ENCODE measurements at regions not wholly inside any gene's neighbourhood (a gene's known extent, or its start where the extent isn't known, plus 50 kb on each side); places are given as distances from the start of the nearest gene placed in this dataset.

DNA sequence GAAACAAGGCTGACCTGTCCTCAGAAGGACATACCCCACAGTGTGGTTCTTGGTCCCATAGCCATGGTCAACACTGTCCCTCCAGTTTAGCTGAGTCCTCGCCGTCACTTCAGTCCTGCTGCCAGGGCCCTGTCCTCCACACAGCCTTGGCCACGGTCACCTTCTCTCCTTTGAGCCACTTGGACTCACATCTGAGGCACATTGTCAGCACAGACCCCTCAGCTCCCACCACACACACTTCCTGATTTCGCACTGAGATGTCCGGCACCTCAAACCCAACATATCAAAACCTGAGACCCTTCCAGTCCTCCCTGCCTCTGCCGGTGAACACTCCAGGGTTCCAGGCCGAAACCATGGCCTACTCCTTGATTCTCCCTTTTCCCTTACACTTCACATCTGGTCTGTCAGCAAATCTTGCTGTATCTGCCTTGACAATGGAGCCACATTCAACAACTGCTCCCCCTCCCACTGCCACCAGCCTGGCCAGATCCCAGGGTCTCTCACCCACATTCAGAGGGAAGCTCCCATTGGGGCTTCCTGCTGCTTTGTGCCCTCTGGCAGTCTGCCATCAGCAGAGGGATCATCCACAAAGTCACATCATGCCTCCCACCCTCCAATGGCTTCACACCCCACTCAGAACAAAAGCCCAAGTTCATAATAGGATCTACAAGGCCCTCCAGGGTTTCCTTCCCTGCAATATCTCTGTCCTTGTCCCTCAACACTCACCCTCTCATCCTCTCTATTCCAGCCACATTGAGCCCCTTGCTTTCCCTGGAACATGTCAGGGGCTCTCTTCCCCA, 219.6 kb upstream of the SHH start:
- H3K4me1 ChIP-seq (ENCODE audit: control insufficient read depth, low read length) = peaks cover 7% of the 10 kb centered on the region; the same call in 1 of the 2 replicates
- TF ChIP-seq CTCF (IDR thresholded peaks at IDR 0.05; ENCODE audit: low read depth, low read length, poor library complexity, severe bottlenecking) (no peak), EZH2phosphoT487 (IDR thresholded peaks at IDR 0.05; ENCODE audit: borderline replicate concordance, low read length) (no peak)
- H3K27ac ChIP-seq (ENCODE audit: low read depth, low read length) = no peak overlapping the region
- H3K4me2 ChIP-seq (ENCODE audit: low read length) = no peak overlapping the region
- H3K27me3 ChIP-seq (ENCODE audit: control insufficient read depth, low read length) = peaks cover 4% of the 10 kb centered on the region; the same call in 1 of the 2 replicates
- H3K36me3 ChIP-seq (ENCODE audit: control insufficient read depth, low read length) = no peaks in the 10 kb centered on the region
- H3K9me3 ChIP-seq (ENCODE audit: control insufficient read depth, insufficient read depth, low read length) = peaks cover 7% of the 10 kb centered on the region
- no peaks in the 10 kb centered on the region for H3F3A ChIP-seq (ENCODE audit: control insufficient read depth, insufficient read depth)
- no peak overlapping the region for H3K4me3 ChIP-seq (ENCODE audit: low read length)
- no peaks in the 10 kb centered on the region for H3K79me2 ChIP-seq (ENCODE audit: control insufficient read depth, low read length)
- no peaks in the 10 kb centered on the region for H4K20me1 ChIP-seq (ENCODE audit: control insufficient read depth, insufficient read depth, low read depth, low read length)
- no peaks in the 10 kb centered on the region for H3K9me2 ChIP-seq (replicated peaks; ENCODE audit: control insufficient read depth, low read length)

DNA sequence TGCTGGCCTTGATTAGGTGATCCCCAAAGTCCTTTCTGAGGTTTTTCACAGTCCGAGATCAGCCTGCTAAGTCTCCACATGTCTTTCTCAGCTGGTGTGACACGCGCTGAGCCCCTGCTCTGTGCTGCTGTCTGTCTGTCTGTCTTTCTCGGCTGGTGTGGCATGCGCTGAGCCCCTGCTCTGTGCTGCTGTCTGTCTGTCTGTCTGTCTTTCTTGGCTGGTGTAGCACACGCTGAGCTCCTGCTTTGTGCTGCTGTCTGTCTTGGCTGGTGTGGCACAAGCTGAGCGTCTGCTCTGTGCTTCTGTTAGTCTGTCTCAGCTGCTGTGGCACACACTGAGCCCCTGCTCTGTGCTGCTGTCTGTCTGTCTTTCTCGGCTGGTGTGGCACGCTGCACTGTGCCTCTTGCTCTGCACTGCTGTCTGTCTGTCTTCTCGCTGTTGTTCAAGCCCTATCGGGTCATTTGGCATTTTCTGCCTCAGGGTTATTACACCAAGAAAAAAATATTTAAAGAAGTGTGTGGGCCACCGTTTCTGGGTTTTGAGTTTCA, 217.3 kb upstream of the SHH start:
- Histone ChIP-seq H4K20me1 (ENCODE audit: control insufficient read depth, insufficient read depth, low read depth, low read length) (no peaks in the 10 kb centered on the region), H3K27me3 (ENCODE audit: control insufficient read depth, low read length) (no peaks in the 10 kb centered on the region), H3K4me3 (ENCODE audit: low read length) (no peak overlapping the region), H3K27ac (ENCODE audit: low read depth, low read length) (no peak overlapping the region), H3K4me1 (ENCODE audit: control insufficient read depth, low read length) (peaks cover 4% of the 10 kb centered on the region; the same call in 1 of the 2 replicates), H3K79me2 (ENCODE audit: control insufficient read depth, low read length) (no peaks in the 10 kb centered on the region), H3K4me2 (ENCODE audit: low read length) (no peak overlapping the region), H3K9me2 (replicated peaks; ENCODE audit: control insufficient read depth, low read length) (no peaks in the 10 kb centered on the region), H3K36me3 (ENCODE audit: control insufficient read depth, low read length) (no peaks in the 10 kb centered on the region), H3K9me3 (ENCODE audit: control insufficient read depth, insufficient read depth, low read length) (peaks cover 7% of the 10 kb centered on the region), H3F3A (ENCODE audit: control insufficient read depth, insufficient read depth) (no peaks in the 10 kb centered on the region)
- TF ChIP-seq EZH2phosphoT487 (IDR thresholded peaks at IDR 0.05; ENCODE audit: borderline replicate concordance, low read length) = no peak
- TF ChIP-seq CTCF (IDR thresholded peaks at IDR 0.05; ENCODE audit: low read depth, low read length, poor library complexity, severe bottlenecking) = no peak

GRCh38 chr7:156028521-156028920, 216.3 kb upstream of the SHH start:
- Histone ChIP-seq H3K4me3 (ENCODE audit: low read length) (no peak overlapping the region), H3K4me1 (ENCODE audit: control insufficient read depth, low read length) (no peaks in the 10 kb centered on the region), H3K9me2 (replicated peaks; ENCODE audit: control insufficient read depth, low read length) (no peaks in the 10 kb centered on the region), H3K27me3 (ENCODE audit: control insufficient read depth, low read length) (no peaks in the 10 kb centered on the region), H4K20me1 (ENCODE audit: control insufficient read depth, insufficient read depth, low read depth, low read length) (no peaks in the 10 kb centered on the region), H3K9me3 (ENCODE audit: control insufficient read depth, insufficient read depth, low read length) (peaks cover 6% of the 10 kb centered on the region), H3K79me2 (ENCODE audit: control insufficient read depth, low read length) (no peaks in the 10 kb centered on the region), H3K4me2 (ENCODE audit: low read length) (no peak overlapping the region), H3K36me3 (ENCODE audit: control insufficient read depth, low read length) (no peaks in the 10 kb centered on the region), H3K27ac (ENCODE audit: low read depth, low read length) (no peak overlapping the region), H3F3A (ENCODE audit: control insufficient read depth, insufficient read depth) (no peaks in the 10 kb centered on the region)
- TF ChIP-seq EZH2phosphoT487 (IDR thresholded peaks at IDR 0.05; ENCODE audit: borderline replicate concordance, low read length) (no peak), CTCF (IDR thresholded peaks at IDR 0.05; ENCODE audit: low read depth, low read length, poor library complexity, severe bottlenecking) (no peak)

All from DOHH2 (cell line).